ENCODE measurements at regions not wholly inside any gene's neighbourhood (a gene's known extent, or its start where the extent isn't known, plus 50 kb on each side); places are given as distances from the start of the nearest gene placed in this dataset.
A peak's percentile ranks its signal among the peaks of the same experiment; 100 is the strongest.

DNA sequence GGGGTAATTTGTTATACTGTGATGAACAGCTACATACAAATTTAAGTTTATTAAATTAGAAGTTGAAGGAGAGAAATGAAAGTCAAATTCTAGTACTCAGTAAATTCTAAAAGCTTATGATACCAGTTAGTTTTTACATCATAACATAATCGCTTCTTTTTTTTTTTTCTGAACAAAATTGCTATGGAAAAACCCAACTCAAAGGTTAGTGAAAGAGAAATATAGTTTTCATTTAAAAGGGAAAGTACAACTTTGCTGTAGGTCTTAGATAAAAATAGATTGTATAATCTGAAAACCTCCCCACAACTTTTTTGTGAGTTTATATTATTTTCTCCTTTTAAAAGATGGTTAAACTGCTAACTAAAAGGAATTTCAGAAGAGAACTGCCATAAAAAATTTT, 53.7 kb upstream of the LRRK2 start:
- Histone ChIP-seq H3K79me2 (ENCODE audit: control insufficient read depth, insufficient read depth, low read length) (no peaks in the 10 kb centered on the region), H3K27ac (ENCODE audit: low read length in 2 of 2) (no peak overlapping the region), H3K27me3 (replicated peaks in 1 of 4; ENCODE audit: control extremely low read depth in 1 of 4, control insufficient read depth in 3 of 4, insufficient read depth in 4 of 4, low read length in 3 of 4) (no peaks in the 10 kb centered on the region), H3K4me2 (replicated peaks; ENCODE audit: low read depth, low read length, poor library complexity, severe bottlenecking) (no peak overlapping the region), H3K36me3 (replicated peaks in 1 of 2; ENCODE audit: control extremely low read depth in 1 of 2, control insufficient read depth in 1 of 2, extremely low read depth in 1 of 2, insufficient read depth in 2 of 2, low read length in 1 of 2) (no peaks in the 10 kb centered on the region), H3K9me3 (ENCODE audit: control extremely low read depth in 1 of 3, control insufficient read depth in 2 of 3, insufficient read depth in 1 of 3, low read length in 2 of 3) (no peaks in the 10 kb centered on the region), H2AFZ (ENCODE audit: insufficient read depth, low read depth, low read length, poor library complexity, severe bottlenecking) (no peak overlapping the region), H3K9ac (ENCODE audit: low read length) (no peak overlapping the region), H3K4me3 (ENCODE audit: control extremely low read depth in 1 of 5, extremely low read depth in 1 of 5, insufficient read depth in 1 of 5, low read depth in 2 of 5, low read length in 4 of 5) (no peak overlapping the region), H3K4me1 (ENCODE audit: control insufficient read depth in 2 of 2, insufficient read depth in 2 of 2, low read length in 2 of 2) (peaks cover 11% of the 10 kb centered on the region in 2 donors), H4K20me1 (ENCODE audit: control insufficient read depth, insufficient read depth, low read length, poor library complexity, severe bottlenecking) (no peaks in the 10 kb centered on the region)
- DNase-seq, result no peak
- Mint-ChIP-seq H3K9me3 (ENCODE audit: insufficient read depth) (peaks cover 3% of the 10 kb centered on the region), H3K27ac (no peak overlapping the region), H3K27me3 (no peaks in the 10 kb centered on the region), H3K4me1 (peaks cover 34% of the 10 kb centered on the region), H3K4me3 (no peak overlapping the region)
- ATAC-seq (ENCODE audit: low read depth), result no peak
- TF ChIP-seq EZH2 (IDR thresholded peaks at IDR 0.05; ENCODE audit: borderline replicate concordance, insufficient read depth, low read depth, low read length, poor library complexity, severe bottlenecking) (no peak), CTCF (IDR thresholded peaks at IDR 0.05) (no peak)
- intact Hi-C loops (cut with micrococcal nuclease), result no loop called here
- CTCF ChIA-PET, result interaction anchor here (0.6 to 1.8 kb wide), 2 partner anchors 17 to 54 kb away, joined by 3 to 4 read pairs; partner anchors contain the start of gene LRRK2
- POLR2A ChIA-PET, result no interaction called here
- WGBS (ENCODE audit: insufficient coverage), result no CpG with 5 or more reads among the region's 1 CpG

- no peak overlapping the region for H3K27ac Mint-ChIP-seq
- Histone ChIP-seq H3K27me3 (replicated peaks in 1 of 4; ENCODE audit: control extremely low read depth in 1 of 4, control insufficient read depth in 3 of 4, insufficient read depth in 4 of 4, low read length in 3 of 4) (no peaks in the 10 kb centered on the region), H3K79me2 (ENCODE audit: control insufficient read depth, insufficient read depth, low read length) (no peaks in the 10 kb centered on the region), H2AFZ (ENCODE audit: insufficient read depth, low read depth, low read length, poor library complexity, severe bottlenecking) (peak overlapping the region; percentile 36), H3K4me3 (ENCODE audit: control extremely low read depth in 1 of 5, extremely low read depth in 1 of 5, insufficient read depth in 1 of 5, low read depth in 2 of 5, low read length in 4 of 5) (no peak overlapping the region), H3K27ac (ENCODE audit: low read length in 2 of 2) (no peak overlapping the region), H3K36me3 (replicated peaks in 1 of 2; ENCODE audit: control extremely low read depth in 1 of 2, control insufficient read depth in 1 of 2, extremely low read depth in 1 of 2, insufficient read depth in 2 of 2, low read length in 1 of 2) (no peaks in the 10 kb centered on the region), H3K9ac (ENCODE audit: low read length) (no peak overlapping the region), H3K4me2 (replicated peaks; ENCODE audit: low read depth, low read length, poor library complexity, severe bottlenecking) (no peak overlapping the region), H4K20me1 (ENCODE audit: control insufficient read depth, insufficient read depth, low read length, poor library complexity, severe bottlenecking) (no peaks in the 10 kb centered on the region), H3K4me1 (ENCODE audit: control insufficient read depth in 2 of 2, insufficient read depth in 2 of 2, low read length in 2 of 2) (peaks cover 11% of the 10 kb centered on the region in 2 donors), H3K9me3 (ENCODE audit: control extremely low read depth in 1 of 3, control insufficient read depth in 2 of 3, insufficient read depth in 1 of 3, low read length in 2 of 3) (no peaks in the 10 kb centered on the region)
- no peak overlapping the region for H3K4me3 Mint-ChIP-seq
- ChIA-PET CTCF (interaction anchor here (0.6 kb wide), 1 partner anchor 54 kb away, joined by 3 read pairs; the partner anchor contains the start of gene LRRK2), POLR2A (no interaction called here)
- intact Hi-C loops (cut with micrococcal nuclease), result no loop called here
- no peak for TF ChIP-seq CTCF (IDR thresholded peaks at IDR 0.05)
- no peak for TF ChIP-seq EZH2 (IDR thresholded peaks at IDR 0.05; ENCODE audit: borderline replicate concordance, insufficient read depth, low read depth, low read length, poor library complexity, severe bottlenecking)
- no peak for DNase-seq
- peaks cover 34% of the 10 kb centered on the region for H3K4me1 Mint-ChIP-seq
- H3K9me3 Mint-ChIP-seq (ENCODE audit: insufficient read depth), result peaks cover 3% of the 10 kb centered on the region
- no peaks in the 10 kb centered on the region for H3K27me3 Mint-ChIP-seq
- no peak for ATAC-seq (ENCODE audit: low read depth)
- WGBS (ENCODE audit: insufficient coverage), result 51% methylated on average over 5 of the region's 5 CpGs
Measured at GRCh38 chr12:40170593-40170992, 54.2 kb upstream of the LRRK2 start.
